Right lobe of liver (tissue), 4 donors: ENCODE measurements at regions not wholly inside any gene's neighbourhood (a gene's known extent, or its start where the extent isn't known, plus 50 kb on each side); places are given as distances from the start of the nearest gene placed in this dataset.

Experiments
- CTCF ChIP-seq, 4 donors: fragments of 200-600 bp in 3 of 4; fragments of 450-650 bp in 1 of 4; IDR thresholded peaks; one replicate each; pipeline versions ENCODE4 v1.5.1 to v1.8.0; 2016 to 2022; ENCODE audit warnings: antibody characterized with exemption in 4 of 4, mild to moderate bottlenecking in 2 of 4
- POLR2A ChIP-seq: fragments of 450-650 bp; IDR thresholded peaks from one replicate; pipeline ENCODE4 v1.6.1; 2017; ENCODE audit warnings: antibody characterized with exemption, mild to moderate bottlenecking
- donor health status: DM: no; HTN: no; CAD: no.
- donor health status: DM: no; HTN: no; CAD: no.
- donor health status: DM: no; HTN: yes; CAD: no.

- TF ChIP-seq CTCF (IDR thresholded peaks at IDR 0.05) (peak in 2 of 4 donors; percentile 3 to 18), POLR2A (no peak)
These were observed 142.6 kb upstream of the ST8SIA4 start for GRCh38 chr5:101045689-101046088.
